DMS 273 (cell line): ENCODE measurements at regions not wholly inside any gene's neighbourhood (a gene's known extent, or its start where the extent isn't known, plus 50 kb on each side); places are given as distances from the start of the nearest gene placed in this dataset.

ENCODE experiments used
- DNase-seq: peaks from one replicate; lab custom pipeline; 2025; ENCODE audit not compliant: unreplicated experiment; lab: John Stamatoyannopoulos, UW

DNA sequence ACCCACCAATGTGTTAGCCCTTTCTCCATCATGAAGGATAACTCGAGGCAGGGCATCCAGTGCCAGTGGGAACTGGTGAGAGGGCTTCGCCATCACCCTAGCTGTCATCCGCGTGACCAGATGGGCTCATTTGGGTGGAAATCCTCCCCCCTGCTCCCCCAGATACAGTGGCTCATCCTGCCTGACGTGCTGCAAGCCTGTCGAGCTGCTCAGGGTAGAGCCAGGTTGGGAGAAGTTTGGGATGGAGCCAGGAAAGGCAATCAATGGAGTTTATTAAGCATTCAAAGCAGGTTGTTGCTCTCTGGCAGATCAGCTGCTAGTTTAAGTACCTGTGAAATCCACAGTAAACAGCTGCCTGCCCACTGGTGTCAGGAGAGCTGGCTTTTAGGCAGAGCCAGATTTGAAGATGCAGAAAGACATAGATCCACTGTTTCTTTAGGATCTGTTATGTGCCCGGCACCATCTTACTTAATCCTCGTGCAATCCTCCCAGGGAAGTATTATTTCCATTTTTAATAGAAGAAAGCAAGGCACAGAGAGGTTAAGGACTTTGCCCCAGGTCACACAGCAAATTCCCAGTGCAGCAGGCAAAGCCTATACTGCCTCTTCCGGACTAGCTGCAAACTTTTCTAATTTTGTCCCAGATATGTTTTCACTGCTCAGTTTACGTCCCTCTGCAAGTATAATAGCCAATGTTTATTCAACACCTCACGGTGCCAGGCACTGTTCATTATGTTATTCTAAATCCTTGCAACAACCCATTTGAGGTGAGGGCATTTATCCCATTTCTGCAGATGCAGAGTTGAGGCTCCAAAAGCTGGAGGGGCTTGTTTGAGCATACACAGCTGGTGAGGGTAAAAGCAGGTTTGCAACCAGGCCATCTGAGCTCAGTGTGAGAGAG, 54.1 kb upstream of the KCNG1 start:
- DNase-seq, result peak; percentile 47

DNA sequence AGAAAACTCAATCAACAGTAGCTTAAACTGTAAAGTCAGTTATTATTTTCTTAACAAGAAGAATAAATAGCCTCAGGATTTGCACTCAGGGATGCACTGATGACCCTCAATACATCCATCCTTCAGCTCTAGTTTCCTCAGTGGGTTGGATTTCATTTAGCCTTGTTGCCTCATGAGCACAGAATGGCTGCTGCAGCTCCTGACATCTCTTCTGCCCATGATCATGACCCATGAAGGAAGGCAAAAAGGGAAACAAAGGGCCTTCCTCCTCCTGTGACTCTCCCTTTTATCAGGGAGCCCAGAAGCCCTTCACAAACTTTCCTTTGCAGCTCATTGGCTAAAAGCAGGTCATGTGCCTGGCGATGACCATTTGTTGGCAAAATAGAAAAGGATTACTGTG, 51.2 kb upstream of the KCNG1 start:
- no peak for DNase-seq
